Right atrium auricular region (tissue), 2 donors: ENCODE measurements at regions not wholly inside any gene's neighbourhood (a gene's known extent, or its start where the extent isn't known, plus 50 kb on each side); places are given as distances from the start of the nearest gene placed in this dataset.

ENCODE experiments used
- DNase-seq: peaks from one replicate; pipeline ENCODE4 v3.0.0-alpha.2; 2019; ENCODE audit warnings: low spot score
- H3K27ac ChIP-seq, 2 donors: fragments of 200-600 bp; sonication (generic); 1 replicate in 1 of 2; 2 replicates in 1 of 2; pipeline ENCODE4 v1.5.1; 2016 to 2019
- H3K27me3 ChIP-seq, 2 donors: fragments of 200-600 bp; sonication (generic); one replicate each; pipeline versions ENCODE4 v1.5.1 to v1.6.0; 2017 to 2019
- H3K36me3 ChIP-seq: fragments of 200-600 bp; sonication (generic); one replicate; pipeline ENCODE4 v1.5.1; 2016
- H3K4me1 ChIP-seq, 2 donors: fragments of 200-600 bp; sonication (generic); one replicate each; pipeline versions ENCODE4 v1.5.1 to v1.6.0; 2017 to 2019
- H3K4me3 ChIP-seq, 2 donors: fragments of 200-600 bp; sonication (generic); 1 replicate in 1 of 2; 2 replicates in 1 of 2; pipeline ENCODE4 v1.5.1; 2017 to 2019; ENCODE audit warnings: mild to moderate bottlenecking in 1 of 2, moderate library complexity in 1 of 2
- H3K9me3 ChIP-seq, 2 donors: fragments of 200-600 bp; sonication (generic); one replicate each; pipeline ENCODE4 v1.5.1; 2019
- CTCF ChIP-seq, 2 donors: fragments of 200-600 bp; sonication (generic); IDR thresholded peaks; one replicate each; pipeline ENCODE4 v1.5.1; 2019; ENCODE audit warnings: antibody characterized with exemption in 2 of 2

- Histone ChIP-seq H3K9me3 (peaks cover 0 to 15% of the 10 kb centered on the region in 2 donors), H3K27ac (no peak overlapping the region), H3K4me3 (no peak overlapping the region), H3K4me1 (peaks cover 0 to 13% of the 10 kb centered on the region in 2 donors), H3K36me3 (no peaks in the 10 kb centered on the region), H3K27me3 (no peaks in the 10 kb centered on the region)
- no peak for TF ChIP-seq CTCF (IDR thresholded peaks at IDR 0.05)
- peak; percentile 40 for DNase-seq
Observed at GRCh38 chr13:111844222-111844671, 222.7 kb upstream of the SOX1 start.

GRCh38 chr13:111844682-111845081 lies 222.3 kb upstream of the SOX1 start:
- Histone ChIP-seq H3K36me3 (no peaks in the 10 kb centered on the region), H3K27ac (no peak overlapping the region), H3K4me3 (no peak overlapping the region), H3K4me1 (peaks cover 0 to 13% of the 10 kb centered on the region in 2 donors), H3K27me3 (no peaks in the 10 kb centered on the region), H3K9me3 (peaks cover 0 to 15% of the 10 kb centered on the region in 2 donors)
- DNase-seq = peak; percentile 52
- TF ChIP-seq CTCF (IDR thresholded peaks at IDR 0.05) = no peak

GRCh38 chr13:111845621-111846351 lies 221.2 kb upstream of the SOX1 start:
- no peak for TF ChIP-seq CTCF (IDR thresholded peaks at IDR 0.05)
- H3K36me3 ChIP-seq = no peaks in the 10 kb centered on the region
- no peak overlapping the region for H3K27ac ChIP-seq
- peak; percentile 32 for DNase-seq
- H3K9me3 ChIP-seq = peaks cover 0 to 15% of the 10 kb centered on the region in 2 donors
- H3K4me3 ChIP-seq = no peak overlapping the region
- H3K27me3 ChIP-seq = no peaks in the 10 kb centered on the region
- peaks cover 0 to 13% of the 10 kb centered on the region in 2 donors for H3K4me1 ChIP-seq

- peaks cover 0 to 13% of the 10 kb centered on the region in 2 donors for H3K4me1 ChIP-seq
- peaks cover 0 to 15% of the 10 kb centered on the region in 2 donors for H3K9me3 ChIP-seq
- no peak overlapping the region for H3K27ac ChIP-seq
- H3K27me3 ChIP-seq = no peaks in the 10 kb centered on the region
- no peak for TF ChIP-seq CTCF (IDR thresholded peaks at IDR 0.05)
- H3K4me3 ChIP-seq = no peak overlapping the region
- no peaks in the 10 kb centered on the region for H3K36me3 ChIP-seq
- DNase-seq = no peak
Observed at GRCh38 chr13:111846391-111847159, 220.4 kb upstream of the SOX1 start.

GRCh38 chr13:111847964-111848363 lies 219.0 kb upstream of the SOX1 start:
- Histone ChIP-seq H3K27me3 (no peaks in the 10 kb centered on the region), H3K4me1 (peaks cover 0 to 13% of the 10 kb centered on the region in 2 donors), H3K36me3 (no peaks in the 10 kb centered on the region), H3K4me3 (no peak overlapping the region), H3K9me3 (peaks cover 0 to 15% of the 10 kb centered on the region in 2 donors), H3K27ac (no peak overlapping the region)
- no peak for TF ChIP-seq CTCF (IDR thresholded peaks at IDR 0.05)
- no peak for DNase-seq
